ENCODE measurements at regions not wholly inside any gene's neighbourhood (a gene's known extent, or its start where the extent isn't known, plus 50 kb on each side); places are given as distances from the start of the nearest gene placed in this dataset.

- TF ChIP-seq REST (tag by site-specific recombination; IDR thresholded peaks at IDR 0.05) (no peak), CTCF (tag by site-specific recombination; IDR thresholded peaks at IDR 0.05) (no peak), GLI4 (tag by site-specific recombination; IDR thresholded peaks at IDR 0.05) (no peak), ZBTB10 (tag by site-specific recombination; IDR thresholded peaks at IDR 0.05) (no peak), PATZ1 (tag by site-specific recombination; IDR thresholded peaks at IDR 0.05) (no peak), KLF17 (tag by site-specific recombination; IDR thresholded peaks at IDR 0.05) (no peak), ZNF747 (tag by site-specific recombination; IDR thresholded peaks at IDR 0.05) (no peak), ZNF274 (IDR thresholded peaks at IDR 0.05; ENCODE audit: low read length) (no peak), ZNF274 (tag by site-specific recombination; IDR thresholded peaks at IDR 0.05; ENCODE audit: borderline replicate concordance) (no peak)
Observed at GRCh38 chr11:131065435-131066413, 149.4 kb upstream of the SNX19 start.

Data from HEK293 (cell line).